BLaER1 (cell line): ENCODE measurements at regions not wholly inside any gene's neighbourhood (a gene's known extent, or its start where the extent isn't known, plus 50 kb on each side); places are given as distances from the start of the nearest gene placed in this dataset.

Experiments used
- H3K27ac ChIP-seq: shearing (Covaris generic); formaldehyde crosslinking; 2 replicates; pipeline ENCODE4 v1.8.1; 2022
- H3K27me3 ChIP-seq: shearing (Covaris generic); formaldehyde crosslinking; 2 replicates; pipeline ENCODE4 v1.8.1; 2022
- H3K36me3 ChIP-seq: shearing (Covaris generic); formaldehyde crosslinking; 2 replicates; pipeline ENCODE4 v1.8.1; 2022
- H3K4me1 ChIP-seq: shearing (Covaris generic); formaldehyde crosslinking; 2 replicates; pipeline ENCODE4 v1.8.1; 2022
- H3K4me2 ChIP-seq: shearing (Covaris generic); formaldehyde crosslinking; 2 replicates; pipeline ENCODE4 v1.8.1; 2022
- H3K4me3 ChIP-seq: shearing (Covaris generic); formaldehyde crosslinking; 2 replicates; pipeline ENCODE4 v1.8.1; 2022
- H3K9ac ChIP-seq: shearing (Covaris generic); formaldehyde crosslinking; 2 replicates; pipeline ENCODE4 v1.8.1; 2022
- H3K9me3 ChIP-seq: shearing (Covaris generic); formaldehyde crosslinking; 2 replicates; pipeline ENCODE4 v1.8.1; 2022
- H4K20me1 ChIP-seq: shearing (Covaris generic); formaldehyde crosslinking; 2 replicates; pipeline ENCODE4 v1.8.1; 2022
- Cebpa-rat ChIP-seq: shearing (Covaris generic); IDR thresholded peaks from 2 replicates; pipeline ENCODE4 v1.8.1; 2022

DNA sequence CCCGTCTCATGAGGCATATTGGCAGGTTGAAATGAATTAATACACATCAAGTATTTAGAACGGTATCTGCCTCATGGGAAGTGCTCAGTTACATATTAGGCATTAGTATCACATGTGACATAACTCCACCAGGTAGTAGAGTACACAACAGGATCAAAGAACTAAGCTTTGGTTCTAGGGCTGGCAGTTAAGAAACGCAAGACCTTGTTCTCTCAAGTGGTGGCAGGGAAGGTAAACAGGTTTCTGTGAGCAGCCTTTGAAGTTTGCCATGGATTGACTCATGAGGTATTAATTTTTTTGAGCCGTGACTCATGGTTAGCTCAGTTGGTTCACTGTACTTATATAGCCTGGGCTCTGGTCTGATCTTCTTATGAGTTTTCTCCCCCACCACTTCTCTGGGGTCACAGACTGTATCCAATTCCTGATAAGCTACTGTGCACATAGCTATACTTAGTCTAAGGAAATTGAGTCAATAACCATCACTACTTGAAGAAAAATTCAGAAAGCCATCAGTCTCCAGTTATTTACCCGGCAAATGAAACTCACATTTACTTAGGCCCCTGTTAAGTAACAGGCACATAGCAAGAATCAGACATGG is 155.6 kb upstream of the STT3B start:
- Histone ChIP-seq H3K4me1 (no peaks in the 10 kb centered on the region), H3K27me3 (no peaks in the 10 kb centered on the region), H4K20me1 (no peaks in the 10 kb centered on the region), H3K4me3 (no peak overlapping the region), H3K27ac (no peak overlapping the region), H3K9me3 (no peaks in the 10 kb centered on the region), H3K9ac (no peak overlapping the region), H3K36me3 (no peaks in the 10 kb centered on the region), H3K4me2 (no peak overlapping the region)
- no peak for TF ChIP-seq Cebpa-rat

GRCh38 chr3:31378231-31378630 is 154.5 kb upstream of the STT3B start:
- TF ChIP-seq Cebpa-rat, result no peak
- no peak overlapping the region for H3K27ac ChIP-seq

GRCh38 chr3:31379598-31379997 is 153.1 kb upstream of the STT3B start:
- Histone ChIP-seq H3K9ac (no peak overlapping the region), H3K9me3 (no peaks in the 10 kb centered on the region), H3K36me3 (no peaks in the 10 kb centered on the region), H3K4me1 (no peaks in the 10 kb centered on the region), H4K20me1 (no peaks in the 10 kb centered on the region), H3K27ac (no peak overlapping the region), H3K27me3 (no peaks in the 10 kb centered on the region), H3K4me3 (no peak overlapping the region), H3K4me2 (no peak overlapping the region)
- TF ChIP-seq Cebpa-rat, result no peak

More at GRCh38 chr3:31378231-31378630, 154.5 kb upstream of the STT3B start:
- Histone ChIP-seq H3K4me1 (no peaks in the 10 kb centered on the region), H3K4me2 (no peak overlapping the region), H3K9ac (no peak overlapping the region), H4K20me1 (no peaks in the 10 kb centered on the region), H3K9me3 (no peaks in the 10 kb centered on the region), H3K4me3 (no peak overlapping the region), H3K36me3 (no peaks in the 10 kb centered on the region), H3K27me3 (no peaks in the 10 kb centered on the region)

DNA sequence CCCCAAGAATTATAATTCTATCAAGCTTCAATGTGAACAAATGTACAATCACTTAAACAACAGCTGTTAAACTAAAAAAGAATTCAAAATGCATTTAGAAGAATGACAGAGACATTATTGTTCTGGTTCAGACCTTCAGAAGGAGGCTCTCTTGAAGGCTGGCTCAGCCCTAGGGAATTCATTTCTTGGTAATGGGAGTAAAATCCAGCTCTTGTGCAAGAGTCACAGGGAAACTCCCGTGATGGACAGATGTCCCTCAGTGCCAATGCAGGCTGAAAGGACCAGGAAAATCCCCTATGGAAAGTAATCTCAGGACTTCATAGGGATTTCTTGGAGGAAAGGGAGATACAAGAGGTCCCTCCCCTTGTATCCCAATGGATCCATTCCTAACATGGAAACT is 149.9 kb upstream of the STT3B start:
- Histone ChIP-seq H3K4me1 (no peaks in the 10 kb centered on the region), H3K9me3 (peaks cover 18% of the 10 kb centered on the region), H3K27me3 (no peaks in the 10 kb centered on the region), H3K4me2 (no peak overlapping the region), H3K36me3 (no peaks in the 10 kb centered on the region), H3K27ac (no peak overlapping the region), H3K9ac (no peak overlapping the region), H3K4me3 (no peak overlapping the region), H4K20me1 (no peaks in the 10 kb centered on the region)
- TF ChIP-seq Cebpa-rat, result no peak

GRCh38 chr3:31384117-31384516 is 148.6 kb upstream of the STT3B start:
- no peak for TF ChIP-seq Cebpa-rat
- H3K9ac ChIP-seq, result no peak overlapping the region

GRCh38 chr3:31389939-31390338 is 142.8 kb upstream of the STT3B start:
- Histone ChIP-seq H3K36me3 (no peaks in the 10 kb centered on the region), H3K27me3 (no peaks in the 10 kb centered on the region), H3K9ac (no peak overlapping the region), H3K4me3 (no peak overlapping the region), H4K20me1 (no peaks in the 10 kb centered on the region), H3K4me1 (no peaks in the 10 kb centered on the region), H3K4me2 (no peak overlapping the region), H3K27ac (no peak overlapping the region), H3K9me3 (peaks cover 18% of the 10 kb centered on the region)
- no peak for TF ChIP-seq Cebpa-rat

More at GRCh38 chr3:31384117-31384516, 148.6 kb upstream of the STT3B start:
- Histone ChIP-seq H4K20me1 (no peaks in the 10 kb centered on the region), H3K4me3 (no peak overlapping the region), H3K36me3 (no peaks in the 10 kb centered on the region), H3K27ac (no peak overlapping the region), H3K27me3 (no peaks in the 10 kb centered on the region), H3K9me3 (peaks cover 18% of the 10 kb centered on the region), H3K4me1 (no peaks in the 10 kb centered on the region), H3K4me2 (no peak overlapping the region)

DNA sequence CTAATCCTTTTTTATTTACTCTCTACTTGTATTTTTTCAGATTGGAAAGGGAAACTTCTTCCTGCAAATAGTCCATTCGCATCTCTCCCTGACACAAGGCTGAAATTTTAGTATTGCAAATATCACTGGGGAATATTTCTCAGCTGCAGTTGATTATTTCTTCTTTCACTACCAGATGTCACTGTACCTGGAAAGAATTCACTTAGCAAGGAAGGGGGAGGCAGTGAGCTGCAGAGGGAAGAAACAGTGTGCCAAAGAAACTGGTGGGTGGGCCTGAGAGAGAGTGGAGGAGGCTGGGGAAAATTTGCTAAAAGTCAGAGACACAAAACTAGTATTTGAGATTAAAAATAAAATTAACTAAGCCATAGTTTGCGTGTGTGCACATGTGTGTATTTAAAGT is 142.3 kb upstream of the STT3B start:
- no peak overlapping the region for H3K27ac ChIP-seq
- no peaks in the 10 kb centered on the region for H4K20me1 ChIP-seq
- no peak overlapping the region for H3K9ac ChIP-seq
- H3K4me2 ChIP-seq, result no peak overlapping the region
- H3K9me3 ChIP-seq, result peaks cover 18% of the 10 kb centered on the region
- H3K36me3 ChIP-seq, result no peaks in the 10 kb centered on the region
- H3K4me3 ChIP-seq, result no peak overlapping the region
- no peaks in the 10 kb centered on the region for H3K27me3 ChIP-seq
- no peaks in the 10 kb centered on the region for H3K4me1 ChIP-seq
- TF ChIP-seq Cebpa-rat, result no peak

- H3K27ac ChIP-seq, result no peak overlapping the region
- no peaks in the 10 kb centered on the region for H4K20me1 ChIP-seq
- no peak for TF ChIP-seq Cebpa-rat
- H3K4me3 ChIP-seq, result no peak overlapping the region
- no peaks in the 10 kb centered on the region for H3K36me3 ChIP-seq
- peaks cover 16% of the 10 kb centered on the region for H3K9me3 ChIP-seq
- H3K4me1 ChIP-seq, result no peaks in the 10 kb centered on the region
- H3K27me3 ChIP-seq, result no peaks in the 10 kb centered on the region
- no peak overlapping the region for H3K4me2 ChIP-seq
- no peak overlapping the region for H3K9ac ChIP-seq
Measured at GRCh38 chr3:31391150-31391549, 141.6 kb upstream of the STT3B start.

GRCh38 chr3:31392568-31392967 is 140.2 kb upstream of the STT3B start:
- no peaks in the 10 kb centered on the region for H3K36me3 ChIP-seq
- H3K27ac ChIP-seq, result no peak overlapping the region
- H3K4me2 ChIP-seq, result no peak overlapping the region
- no peak overlapping the region for H3K4me3 ChIP-seq
- H3K9ac ChIP-seq, result no peak overlapping the region
- H3K27me3 ChIP-seq, result no peaks in the 10 kb centered on the region
- peaks cover 2% of the 10 kb centered on the region for H3K9me3 ChIP-seq
- no peaks in the 10 kb centered on the region for H4K20me1 ChIP-seq
- TF ChIP-seq Cebpa-rat, result no peak
- H3K4me1 ChIP-seq, result no peaks in the 10 kb centered on the region

DNA sequence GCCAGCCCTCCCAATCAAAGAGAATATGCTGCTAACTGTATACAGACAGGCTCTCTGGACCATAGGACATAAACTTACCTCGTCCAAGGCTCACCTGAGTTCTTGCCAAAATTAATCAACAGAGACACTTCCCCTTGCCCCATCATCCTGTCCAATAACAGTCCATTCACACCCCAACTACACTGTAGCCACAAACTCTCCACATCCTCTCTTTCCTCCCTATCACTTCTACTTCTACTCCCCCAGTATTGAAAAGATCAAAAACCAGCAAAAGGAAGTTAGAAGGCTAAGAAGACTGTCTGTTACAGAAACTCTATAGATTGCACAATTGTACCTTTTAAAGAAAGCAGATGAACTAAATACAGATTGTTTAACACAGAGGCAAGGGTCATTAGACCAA is 133.5 kb upstream of the STT3B start:
- Histone ChIP-seq H3K4me1 (no peaks in the 10 kb centered on the region), H3K4me3 (no peak overlapping the region), H3K36me3 (no peaks in the 10 kb centered on the region), H3K27me3 (no peaks in the 10 kb centered on the region), H3K9me3 (no peaks in the 10 kb centered on the region), H3K9ac (no peak overlapping the region), H3K4me2 (no peak overlapping the region), H4K20me1 (no peaks in the 10 kb centered on the region), H3K27ac (no peak overlapping the region)
- TF ChIP-seq Cebpa-rat, result no peak

GRCh38 chr3:31402117-31402516 is 130.6 kb upstream of the STT3B start:
- Histone ChIP-seq H3K27ac (no peak overlapping the region), H3K27me3 (no peaks in the 10 kb centered on the region), H3K9ac (no peak overlapping the region), H3K36me3 (no peaks in the 10 kb centered on the region), H3K9me3 (no peaks in the 10 kb centered on the region), H3K4me3 (no peak overlapping the region), H3K4me2 (no peak overlapping the region), H4K20me1 (no peaks in the 10 kb centered on the region), H3K4me1 (no peaks in the 10 kb centered on the region)
- no peak for TF ChIP-seq Cebpa-rat
